GM18907 (cell line): ENCODE measurements at regions not wholly inside any gene's neighbourhood (a gene's known extent, or its start where the extent isn't known, plus 50 kb on each side); places are given as distances from the start of the nearest gene placed in this dataset.

Source experiments
- ATAC-seq: cut with Tn5 transposase; IDR thresholded peaks from one replicate; pipeline ENCODE4 v1.9.1; 2021; ENCODE audit warnings: mild to moderate bottlenecking, moderate library complexity; ENCODE audit not compliant: unreplicated experiment

DNA sequence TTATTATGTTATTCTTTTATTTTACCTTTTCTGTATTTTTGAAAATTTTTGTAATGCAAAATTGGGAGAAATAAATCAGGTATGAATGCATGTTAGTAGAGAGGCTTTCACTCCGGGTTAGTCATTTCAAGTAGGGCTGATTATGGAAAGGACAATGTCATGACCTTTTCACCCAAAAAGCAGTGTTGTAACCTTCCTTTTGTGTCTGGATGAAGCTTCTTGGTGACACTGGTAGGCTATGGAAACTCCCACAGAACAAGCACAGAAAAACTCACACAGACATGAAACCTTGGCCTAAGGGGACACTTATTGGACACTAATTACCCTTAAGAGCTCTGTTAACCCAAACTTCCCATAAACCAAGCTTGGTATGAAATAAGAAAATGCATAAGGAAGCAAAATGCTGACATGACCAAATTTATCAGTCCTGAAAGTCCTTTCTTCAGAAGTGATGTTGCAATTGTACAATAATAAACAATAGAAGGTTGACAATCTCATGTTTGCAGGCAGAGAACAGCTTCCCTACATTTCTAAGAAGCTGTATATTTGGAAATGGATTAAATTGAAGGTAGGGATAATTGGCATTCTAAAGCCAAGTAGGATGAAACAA is 70.0 kb upstream of the KCNJ15 start:
- ATAC-seq, result no peak

DNA sequence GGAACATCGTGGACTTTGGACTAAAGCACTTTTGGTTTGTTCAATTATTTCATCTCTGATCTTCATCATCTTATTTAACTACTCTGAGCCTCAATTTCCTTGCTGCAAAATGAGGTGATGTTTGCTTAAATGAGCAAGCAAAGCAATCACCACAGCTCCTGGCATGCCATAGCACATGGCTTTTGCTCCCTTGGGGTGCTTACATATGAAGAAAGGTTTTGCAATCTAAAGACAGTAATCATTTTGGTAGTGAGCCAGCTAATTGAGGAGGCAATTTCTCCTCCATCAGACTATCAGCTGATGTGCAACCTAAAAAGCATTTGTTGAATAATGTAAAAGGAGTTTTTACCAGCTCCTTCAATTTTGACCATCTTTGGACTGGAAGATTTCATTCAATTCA is 68.8 kb upstream of the KCNJ15 start:
- ATAC-seq, result no peak

DNA sequence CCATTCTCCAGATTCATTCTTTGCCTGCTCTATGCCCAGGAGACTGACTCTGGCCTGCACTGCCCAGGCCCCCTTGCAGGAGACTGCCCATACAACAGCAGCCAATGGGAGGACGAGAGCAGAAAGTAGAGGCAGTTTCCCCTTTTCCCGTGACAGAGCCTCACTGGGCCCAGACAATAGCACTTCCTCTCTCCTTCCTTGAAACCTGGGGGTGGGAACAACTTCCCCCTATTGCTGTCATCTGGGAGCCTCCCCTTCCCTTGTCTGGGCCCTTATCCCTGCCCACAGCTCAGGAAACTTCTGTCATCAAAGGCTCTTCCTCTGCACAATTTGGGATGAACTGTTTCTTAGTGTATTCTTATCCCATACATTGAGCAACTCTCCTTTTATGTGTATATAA is 60.8 kb upstream of the KCNJ15 start:
- no peak for ATAC-seq

DNA sequence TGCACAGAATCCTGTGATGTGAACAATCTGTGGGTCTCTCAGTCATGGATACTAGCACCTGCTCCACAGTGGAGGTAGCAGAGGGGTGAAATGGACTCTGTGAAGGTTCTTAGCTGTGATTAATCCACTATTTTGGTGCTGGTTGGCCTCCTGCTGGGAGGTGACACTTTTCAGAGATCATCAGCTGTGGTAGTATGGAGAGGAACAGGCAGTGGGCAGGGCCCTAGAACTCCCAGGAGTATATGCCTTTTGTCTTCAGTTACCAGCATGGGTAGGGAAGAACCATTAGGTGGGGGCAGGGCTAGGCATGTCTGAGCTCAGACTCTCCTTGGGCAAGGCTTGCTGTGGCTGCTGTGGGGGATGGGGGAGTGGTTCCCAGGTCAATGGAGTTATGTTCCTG is 54.0 kb upstream of the KCNJ15 start:
- no peak for ATAC-seq

DNA sequence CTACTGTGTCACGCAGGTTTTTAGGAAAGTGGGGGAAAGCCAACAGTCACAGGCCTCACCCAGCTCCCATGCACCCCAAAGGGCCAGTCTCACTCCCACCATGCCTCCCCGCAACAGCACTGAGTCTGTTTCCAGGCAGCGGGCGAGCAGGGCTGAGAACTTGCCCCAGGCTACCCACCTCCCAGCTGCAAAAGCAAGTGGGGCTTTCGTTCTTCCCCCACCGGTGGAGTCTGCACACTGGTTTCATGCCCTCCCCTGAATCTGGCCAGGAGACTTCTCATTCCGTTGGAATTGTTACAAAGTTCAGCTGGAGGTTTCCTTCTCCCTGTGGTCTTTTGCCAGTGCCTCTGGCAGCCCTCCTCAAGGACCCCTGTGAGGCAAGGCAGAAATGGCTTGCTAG is 53.6 kb upstream of the KCNJ15 start:
- no peak for ATAC-seq

DNA sequence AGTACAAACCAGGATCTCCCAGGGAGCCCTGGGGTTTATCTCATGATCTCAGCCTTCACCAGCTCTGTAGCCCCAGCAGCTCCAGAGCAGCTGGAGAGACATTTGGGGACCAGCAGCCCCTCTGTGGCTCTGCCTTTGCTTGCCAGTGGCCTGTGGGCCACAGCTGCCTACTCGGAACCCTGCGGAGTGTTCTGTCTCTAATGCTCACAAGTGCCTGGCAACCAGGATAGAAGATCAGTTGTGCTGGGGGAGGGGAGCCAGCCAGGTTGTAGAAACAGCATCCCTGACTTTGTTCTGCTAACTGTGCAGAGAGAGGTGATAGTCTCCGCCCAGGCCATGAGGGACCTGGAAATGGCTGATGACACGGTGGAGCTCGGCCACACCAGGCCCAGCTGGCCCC is 50.9 kb upstream of the KCNJ15 start:
- ATAC-seq, result no peak

DNA sequence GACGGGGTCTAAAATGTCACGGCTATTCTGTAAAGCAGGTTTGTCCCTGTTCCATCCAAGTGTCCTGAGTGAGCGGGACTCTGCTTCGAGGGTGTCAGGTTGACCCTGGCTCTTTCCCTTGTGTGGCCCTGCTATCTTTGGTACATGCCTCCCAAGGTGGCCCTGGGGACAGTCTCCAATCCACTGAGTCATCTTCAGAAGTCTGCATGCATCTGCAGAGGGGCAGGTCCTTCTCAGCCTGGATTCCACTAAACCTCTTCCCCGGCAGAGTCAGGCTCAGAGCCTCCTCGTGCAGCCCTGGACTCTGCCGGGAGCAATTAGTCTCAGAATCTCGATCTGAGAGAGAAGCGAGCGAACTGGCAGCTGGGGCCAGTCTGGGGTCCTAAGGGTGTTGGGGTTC is 50.1 kb upstream of the KCNJ15 start:
- no peak for ATAC-seq
